ENCODE measurements at regions not wholly inside any gene's neighbourhood (a gene's known extent, or its start where the extent isn't known, plus 50 kb on each side); places are given as distances from the start of the nearest gene placed in this dataset.

DNA sequence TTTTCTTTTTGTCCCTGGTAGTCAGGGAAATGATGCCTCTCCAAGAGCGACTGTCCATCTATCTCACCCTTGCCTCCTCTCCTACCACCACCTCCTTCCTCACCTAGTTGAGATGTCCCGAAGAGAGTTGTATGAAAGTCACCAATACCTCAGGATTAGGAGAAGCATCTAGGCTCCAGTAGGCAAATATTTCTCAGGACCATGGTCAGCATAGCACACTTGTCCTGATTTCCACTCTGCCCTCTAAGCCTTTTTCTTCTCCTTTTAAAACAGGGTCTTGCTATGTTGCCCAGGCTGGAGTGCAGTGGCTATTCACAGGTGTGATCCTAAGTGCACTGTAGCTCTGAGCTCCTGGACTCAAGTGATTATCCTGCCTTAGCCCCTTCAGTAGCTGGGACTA, 268.4 kb upstream of the PELI2 start:
- Histone ChIP-seq H3K9ac (ENCODE audit: low read depth, low read length, poor library complexity) (no peak overlapping the region), H2BK15ac (ENCODE audit: low read length) (no peak overlapping the region), H2AK5ac (ENCODE audit: low read depth, low read length) (no peak overlapping the region), H3K18ac (ENCODE audit: low read length) (no peak overlapping the region), H3K79me1 (ENCODE audit: low read depth, low read length) (no peaks in the 10 kb centered on the region), H3K4me1 (ENCODE audit: control insufficient read depth in 2 of 2, insufficient read depth in 1 of 2, low read depth in 1 of 2, low read length in 2 of 2) (peaks cover 0 to 4% of the 10 kb centered on the region in 2 donors), H3K27me3 (ENCODE audit: control insufficient read depth in 3 of 3, insufficient read depth in 3 of 3, low read depth in 1 of 3, low read length in 3 of 3) (no peaks in the 10 kb centered on the region), H3K27ac (replicated peaks; ENCODE audit: low read length) (no peak overlapping the region), H3K23ac (ENCODE audit: low read depth, low read length, poor library complexity) (no peak overlapping the region), H2BK5ac (ENCODE audit: low read length) (no peak overlapping the region), H3K4ac (ENCODE audit: low read length) (no peak overlapping the region), H4K91ac (ENCODE audit: low read depth, low read length, poor library complexity) (no peak overlapping the region), H2BK12ac (ENCODE audit: low read length) (no peak overlapping the region), H3K9me3 (replicated peaks in 1 of 2; ENCODE audit: control insufficient read depth in 2 of 2, insufficient read depth in 1 of 2, low read depth in 1 of 2, low read length in 2 of 2) (peaks cover 3% of the 10 kb centered on the region in 2 donors), H4K8ac (ENCODE audit: low read depth, low read length) (no peak overlapping the region), H3K4me2 (ENCODE audit: insufficient read depth, low read length, poor library complexity, severe bottlenecking) (no peak overlapping the region), H3K4me3 (ENCODE audit: low read length in 2 of 2) (no peak overlapping the region), H3K14ac (ENCODE audit: low read length) (no peak overlapping the region), H2BK120ac (ENCODE audit: low read depth, low read length) (no peak overlapping the region), H3K36me3 (replicated peaks in 1 of 2; ENCODE audit: control insufficient read depth in 2 of 2, insufficient read depth in 2 of 2, low read length in 2 of 2) (no peaks in the 10 kb centered on the region), H2AFZ (ENCODE audit: low read length) (no peak overlapping the region)
- no CpG with 5 or more reads among the region's 2 CpGs for WGBS, 2 donors (ENCODE audit: extremely low coverage in 2 of 2, insufficient read length in 2 of 2, insufficient replicate concordance in 1 of 2)
- no peak for DNase-seq (ENCODE audit: low spot score)

DNA sequence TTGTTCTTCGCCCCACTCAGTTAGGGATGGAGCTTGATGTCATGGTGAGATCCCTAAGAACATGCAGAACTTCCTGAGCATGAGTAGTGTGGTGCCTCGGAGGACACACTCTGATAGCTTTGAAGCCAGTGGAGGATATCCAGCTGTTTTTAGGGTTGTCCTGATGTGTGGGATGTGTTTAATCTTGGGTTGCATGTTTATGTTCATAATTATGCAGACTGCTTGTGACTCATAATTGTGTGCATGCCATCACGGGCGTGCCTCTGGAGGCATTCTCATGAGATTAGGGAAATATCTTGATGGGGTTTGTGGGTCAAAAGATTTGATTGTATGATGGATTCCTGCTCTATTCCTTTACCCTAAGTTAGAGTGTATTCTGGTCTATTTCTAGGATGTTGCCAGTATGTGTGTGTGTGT, 267.4 kb upstream of the PELI2 start:
- Histone ChIP-seq H3K23ac (ENCODE audit: low read depth, low read length, poor library complexity) (no peak overlapping the region), H3K79me1 (ENCODE audit: low read depth, low read length) (no peaks in the 10 kb centered on the region), H2BK5ac (ENCODE audit: low read length) (no peak overlapping the region), H3K4me2 (ENCODE audit: insufficient read depth, low read length, poor library complexity, severe bottlenecking) (no peak overlapping the region), H4K8ac (ENCODE audit: low read depth, low read length) (no peak overlapping the region), H2BK12ac (ENCODE audit: low read length) (no peak overlapping the region), H2BK15ac (ENCODE audit: low read length) (no peak overlapping the region), H3K9ac (ENCODE audit: low read depth, low read length, poor library complexity) (no peak overlapping the region), H2AK5ac (ENCODE audit: low read depth, low read length) (no peak overlapping the region), H3K27me3 (ENCODE audit: control insufficient read depth in 3 of 3, insufficient read depth in 3 of 3, low read depth in 1 of 3, low read length in 3 of 3) (no peaks in the 10 kb centered on the region), H3K36me3 (replicated peaks in 1 of 2; ENCODE audit: control insufficient read depth in 2 of 2, insufficient read depth in 2 of 2, low read length in 2 of 2) (no peaks in the 10 kb centered on the region), H2BK120ac (ENCODE audit: low read depth, low read length) (no peak overlapping the region), H3K9me3 (replicated peaks in 1 of 2; ENCODE audit: control insufficient read depth in 2 of 2, insufficient read depth in 1 of 2, low read depth in 1 of 2, low read length in 2 of 2) (peaks cover 0 to 3% of the 10 kb centered on the region in 2 donors), H3K27ac (replicated peaks; ENCODE audit: low read length) (no peak overlapping the region), H4K91ac (ENCODE audit: low read depth, low read length, poor library complexity) (no peak overlapping the region), H3K18ac (ENCODE audit: low read length) (no peak overlapping the region), H3K14ac (ENCODE audit: low read length) (no peak overlapping the region), H3K4me3 (ENCODE audit: low read length in 2 of 2) (no peak overlapping the region), H3K4me1 (ENCODE audit: control insufficient read depth in 2 of 2, insufficient read depth in 1 of 2, low read depth in 1 of 2, low read length in 2 of 2) (peaks cover 0 to 4% of the 10 kb centered on the region in 2 donors), H2AFZ (ENCODE audit: low read length) (no peak overlapping the region), H3K4ac (ENCODE audit: low read length) (no peak overlapping the region)
- no CpG with 5 or more reads among the region's 4 CpGs for WGBS, 2 donors (ENCODE audit: extremely low coverage in 2 of 2, insufficient read length in 2 of 2, insufficient replicate concordance in 1 of 2)
- no peak for DNase-seq (ENCODE audit: low spot score)

DNA sequence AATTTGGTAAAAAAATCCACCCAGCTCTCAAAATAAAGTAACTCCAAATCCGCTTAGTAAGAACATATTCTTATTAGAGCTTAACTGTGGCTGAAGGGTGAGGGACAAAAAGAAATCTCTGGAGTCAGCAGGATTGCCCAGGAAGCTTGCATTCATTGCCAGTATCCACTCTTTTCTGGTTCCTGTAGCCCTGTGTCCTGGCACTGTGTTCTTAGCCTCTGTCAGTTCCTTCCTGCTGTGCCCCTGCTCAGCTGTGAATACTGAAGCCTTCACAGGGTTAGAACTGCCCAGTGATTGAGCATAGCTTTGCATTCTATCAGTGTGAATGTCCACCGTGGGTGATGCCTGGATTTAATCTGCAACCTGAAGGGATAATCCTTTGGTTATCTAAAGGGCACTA, 266.9 kb upstream of the PELI2 start:
- DNase-seq (ENCODE audit: low spot score), result no peak
- no peak overlapping the region for H2BK5ac ChIP-seq (ENCODE audit: low read length)
- H2BK15ac ChIP-seq (ENCODE audit: low read length), result no peak overlapping the region
- peaks cover 0 to 4% of the 10 kb centered on the region in 2 donors for H3K4me1 ChIP-seq (ENCODE audit: control insufficient read depth in 2 of 2, insufficient read depth in 1 of 2, low read depth in 1 of 2, low read length in 2 of 2)
- H3K9ac ChIP-seq (ENCODE audit: low read depth, low read length, poor library complexity), result no peak overlapping the region
- no peak overlapping the region for H2BK120ac ChIP-seq (ENCODE audit: low read depth, low read length)
- no peak overlapping the region for H3K27ac ChIP-seq (replicated peaks; ENCODE audit: low read length)
- no peak overlapping the region for H2AK5ac ChIP-seq (ENCODE audit: low read depth, low read length)
- H3K36me3 ChIP-seq (replicated peaks in 1 of 2; ENCODE audit: control insufficient read depth in 2 of 2, insufficient read depth in 2 of 2, low read length in 2 of 2), result no peaks in the 10 kb centered on the region
- H3K4ac ChIP-seq (ENCODE audit: low read length), result no peak overlapping the region
- no peaks in the 10 kb centered on the region for H3K9me3 ChIP-seq (replicated peaks in 1 of 2; ENCODE audit: control insufficient read depth in 2 of 2, insufficient read depth in 1 of 2, low read depth in 1 of 2, low read length in 2 of 2)
- H3K18ac ChIP-seq (ENCODE audit: low read length), result no peak overlapping the region
- H3K79me1 ChIP-seq (ENCODE audit: low read depth, low read length), result no peaks in the 10 kb centered on the region
- no peak overlapping the region for H2BK12ac ChIP-seq (ENCODE audit: low read length)
- H4K91ac ChIP-seq (ENCODE audit: low read depth, low read length, poor library complexity), result no peak overlapping the region
- WGBS, 2 donors (ENCODE audit: extremely low coverage in 2 of 2, insufficient read length in 2 of 2, insufficient replicate concordance in 1 of 2), result no CpG with 5 or more reads among the region's 2 CpGs
- no peak overlapping the region for H3K4me3 ChIP-seq (ENCODE audit: low read length in 2 of 2)
- H2AFZ ChIP-seq (ENCODE audit: low read length), result no peak overlapping the region
- H4K8ac ChIP-seq (ENCODE audit: low read depth, low read length), result no peak overlapping the region
- no peak overlapping the region for H3K4me2 ChIP-seq (ENCODE audit: insufficient read depth, low read length, poor library complexity, severe bottlenecking)
- H3K27me3 ChIP-seq (ENCODE audit: control insufficient read depth in 3 of 3, insufficient read depth in 3 of 3, low read depth in 1 of 3, low read length in 3 of 3), result no peaks in the 10 kb centered on the region
- H3K14ac ChIP-seq (ENCODE audit: low read length), result no peak overlapping the region
- H3K23ac ChIP-seq (ENCODE audit: low read depth, low read length, poor library complexity), result no peak overlapping the region

DNA sequence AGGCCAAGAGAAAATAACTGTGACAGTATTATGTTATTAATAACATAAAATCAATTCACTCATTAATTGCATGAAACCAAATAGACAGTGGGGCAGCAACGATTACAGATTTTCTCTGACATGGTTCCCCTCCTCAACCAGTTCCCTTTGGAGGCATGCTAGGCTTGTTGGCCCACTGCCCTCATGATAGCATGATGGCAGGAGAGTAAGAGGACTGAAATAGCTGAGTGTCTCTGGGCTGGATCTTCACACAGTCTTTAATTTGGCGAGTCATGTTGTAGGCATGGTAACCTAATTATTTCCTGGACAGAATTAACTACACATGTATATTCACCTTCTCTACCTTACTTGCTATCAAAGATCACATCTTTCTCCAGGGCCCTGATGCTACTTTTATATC, 266.2 kb upstream of the PELI2 start:
- Histone ChIP-seq H2BK12ac (ENCODE audit: low read length) (no peak overlapping the region), H3K4ac (ENCODE audit: low read length) (no peak overlapping the region), H3K4me3 (ENCODE audit: low read length in 2 of 2) (no peak overlapping the region), H3K9ac (ENCODE audit: low read depth, low read length, poor library complexity) (no peak overlapping the region), H2BK15ac (ENCODE audit: low read length) (no peak overlapping the region), H3K79me1 (ENCODE audit: low read depth, low read length) (no peaks in the 10 kb centered on the region), H3K36me3 (replicated peaks in 1 of 2; ENCODE audit: control insufficient read depth in 2 of 2, insufficient read depth in 2 of 2, low read length in 2 of 2) (no peaks in the 10 kb centered on the region), H3K23ac (ENCODE audit: low read depth, low read length, poor library complexity) (no peak overlapping the region), H3K4me1 (ENCODE audit: control insufficient read depth in 2 of 2, insufficient read depth in 1 of 2, low read depth in 1 of 2, low read length in 2 of 2) (peaks cover 0 to 4% of the 10 kb centered on the region in 2 donors), H3K14ac (ENCODE audit: low read length) (no peak overlapping the region), H2AK5ac (ENCODE audit: low read depth, low read length) (no peak overlapping the region), H3K4me2 (ENCODE audit: insufficient read depth, low read length, poor library complexity, severe bottlenecking) (no peak overlapping the region), H4K8ac (ENCODE audit: low read depth, low read length) (no peak overlapping the region), H3K27ac (replicated peaks; ENCODE audit: low read length) (no peak overlapping the region), H3K18ac (ENCODE audit: low read length) (no peak overlapping the region), H3K9me3 (replicated peaks in 1 of 2; ENCODE audit: control insufficient read depth in 2 of 2, insufficient read depth in 1 of 2, low read depth in 1 of 2, low read length in 2 of 2) (no peaks in the 10 kb centered on the region), H2BK5ac (ENCODE audit: low read length) (no peak overlapping the region), H4K91ac (ENCODE audit: low read depth, low read length, poor library complexity) (no peak overlapping the region), H2BK120ac (ENCODE audit: low read depth, low read length) (no peak overlapping the region), H2AFZ (ENCODE audit: low read length) (no peak overlapping the region), H3K27me3 (ENCODE audit: control insufficient read depth in 3 of 3, insufficient read depth in 3 of 3, low read depth in 1 of 3, low read length in 3 of 3) (no peaks in the 10 kb centered on the region)
- DNase-seq (ENCODE audit: low spot score), result no peak
- WGBS, 2 donors (ENCODE audit: extremely low coverage in 2 of 2, insufficient read length in 2 of 2, insufficient replicate concordance in 1 of 2), result no CpG with 5 or more reads among the region's 2 CpGs
